ENCODE measurements at regions not wholly inside any gene's neighbourhood (a gene's known extent, or its start where the extent isn't known, plus 50 kb on each side); places are given as distances from the start of the nearest gene placed in this dataset.

DNA sequence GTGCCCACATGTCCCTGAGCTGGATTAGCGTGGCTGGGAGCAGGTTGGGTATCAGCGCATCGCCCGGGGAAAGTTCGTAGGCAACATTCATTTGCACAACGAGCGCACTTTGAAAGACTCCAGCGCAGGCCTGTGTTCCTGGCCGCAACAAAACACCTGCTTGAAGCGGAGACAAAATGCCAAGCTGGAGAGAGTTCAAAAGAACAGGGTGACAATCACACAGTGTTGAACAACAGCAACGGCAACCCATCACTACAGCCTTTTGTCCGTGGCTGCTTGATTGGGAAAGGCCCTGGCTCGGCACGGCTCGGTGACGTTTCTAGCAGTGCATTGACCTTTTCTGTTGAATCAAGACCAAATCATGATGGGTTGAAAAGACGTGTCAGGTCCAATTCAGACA is 336.3 kb downstream of the IRX1 start:
- TF ChIP-seq RAD21 (conservative IDR thresholded peaks at IDR 0.05 in 1 of 2, IDR thresholded peaks at IDR 0.05 in 1 of 2), result no peak
- TF ChIP-seq ZNF302 (CRISPR knock-in tag; IDR thresholded peaks at IDR 0.05), result no peak
- TF ChIP-seq, protein P1, sequence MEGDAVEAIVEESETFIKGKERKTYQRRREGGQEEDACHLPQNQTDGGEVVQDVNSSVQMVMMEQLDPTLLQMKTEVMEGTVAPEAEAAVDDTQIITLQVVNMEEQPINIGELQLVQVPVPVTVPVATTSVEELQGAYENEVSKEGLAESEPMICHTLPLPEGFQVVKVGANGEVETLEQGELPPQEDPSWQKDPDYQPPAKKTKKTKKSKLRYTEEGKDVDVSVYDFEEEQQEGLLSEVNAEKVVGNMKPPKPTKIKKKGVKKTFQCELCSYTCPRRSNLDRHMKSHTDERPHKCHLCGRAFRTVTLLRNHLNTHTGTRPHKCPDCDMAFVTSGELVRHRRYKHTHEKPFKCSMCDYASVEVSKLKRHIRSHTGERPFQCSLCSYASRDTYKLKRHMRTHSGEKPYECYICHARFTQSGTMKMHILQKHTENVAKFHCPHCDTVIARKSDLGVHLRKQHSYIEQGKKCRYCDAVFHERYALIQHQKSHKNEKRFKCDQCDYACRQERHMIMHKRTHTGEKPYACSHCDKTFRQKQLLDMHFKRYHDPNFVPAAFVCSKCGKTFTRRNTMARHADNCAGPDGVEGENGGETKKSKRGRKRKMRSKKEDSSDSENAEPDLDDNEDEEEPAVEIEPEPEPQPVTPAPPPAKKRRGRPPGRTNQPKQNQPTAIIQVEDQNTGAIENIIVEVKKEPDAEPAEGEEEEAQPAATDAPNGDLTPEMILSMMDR (IDR thresholded peaks at IDR 0.05), result no peak
- TF ChIP-seq POLR2A (IDR thresholded peaks at IDR 0.05; ENCODE audit: low read length), result no peak
- no peak for TF ChIP-seq CHD2 (IDR thresholded peaks at IDR 0.05; ENCODE audit: low read length, partially characterized antibody)
- no peak for TF ChIP-seq HOXA7 (CRISPR knock-in tag; IDR thresholded peaks at IDR 0.05)
- TF ChIP-seq EP300 (IDR thresholded peaks at IDR 0.05), result no peak
- TF ChIP-seq MAFK (IDR thresholded peaks at IDR 0.05; ENCODE audit: partially characterized antibody), result no peak
- no peak for TF ChIP-seq REST (IDR thresholded peaks at IDR 0.05)
- TF ChIP-seq JUNB (IDR thresholded peaks at IDR 0.05), result no peak
- TF ChIP-seq RARB (CRISPR knock-in tag; IDR thresholded peaks at IDR 0.05), result no peak
- TF ChIP-seq POLR2AphosphoS2 (conservative IDR thresholded peaks at IDR 0.05; ENCODE audit: low read length), result no peak
- TF ChIP-seq NFE2L2 (conservative IDR thresholded peaks at IDR 0.05; ENCODE audit: low read length), result no peak
